Parathyroid adenoma (tissue), 2 donors: ENCODE measurements at regions not wholly inside any gene's neighbourhood (a gene's known extent, or its start where the extent isn't known, plus 50 kb on each side); places are given as distances from the start of the nearest gene placed in this dataset.

Experiments used
- H2AFZ ChIP-seq: fragments of 300-600 bp; sonication (generic); one replicate; pipeline ENCODE4 v1.7.0; 2017; ENCODE audit warnings: antibody characterized with exemption, mild to moderate bottlenecking
- H3K27ac ChIP-seq: fragments of 300-600 bp; sonication (generic); one replicate; pipeline ENCODE4 v1.7.0; 2017
- H3K27me3 ChIP-seq: fragments of 300-600 bp; sonication (generic); one replicate; pipeline ENCODE4 v1.7.0; 2017; ENCODE audit warnings: low read length; ENCODE audit not compliant: control insufficient read depth, insufficient read depth
- H3K36me3 ChIP-seq: fragments of 300-600 bp; sonication (generic); one replicate; pipeline ENCODE4 v1.7.0; 2017; ENCODE audit warnings: low read length; ENCODE audit not compliant: control insufficient read depth, insufficient read depth
- H3K4me1 ChIP-seq: fragments of 300-600 bp; sonication (generic); one replicate; pipeline ENCODE4 v1.7.0; 2017; ENCODE audit warnings: control low read depth
- H3K4me2 ChIP-seq: fragments of 300-600 bp; sonication (generic); one replicate; pipeline ENCODE4 v1.7.0; 2017; ENCODE audit warnings: low read length
- H3K4me3 ChIP-seq: fragments of 300-600 bp; sonication (generic); one replicate; pipeline ENCODE4 v1.7.0; 2017; ENCODE audit warnings: low read depth, low read length
- H3K79me2 ChIP-seq: fragments of 300-600 bp; sonication (generic); one replicate; pipeline ENCODE4 v1.7.0; 2017; ENCODE audit warnings: control low read depth
- H3K9ac ChIP-seq: fragments of 300-600 bp; sonication (generic); one replicate; pipeline ENCODE4 v1.7.0; 2017; ENCODE audit warnings: mild to moderate bottlenecking
- H3K9me3 ChIP-seq: fragments of 300-600 bp; sonication (generic); one replicate; pipeline ENCODE4 v1.7.0; 2017; ENCODE audit warnings: low read length; ENCODE audit not compliant: control insufficient read depth
- CTCF ChIP-seq: fragments of 300-600 bp; sonication (generic); IDR thresholded peaks from one replicate; pipeline ENCODE4 v1.7.0; 2017; ENCODE audit warnings: antibody characterized with exemption, mild to moderate bottlenecking
- donor health status: primary hyperparathyroidism.

DNA sequence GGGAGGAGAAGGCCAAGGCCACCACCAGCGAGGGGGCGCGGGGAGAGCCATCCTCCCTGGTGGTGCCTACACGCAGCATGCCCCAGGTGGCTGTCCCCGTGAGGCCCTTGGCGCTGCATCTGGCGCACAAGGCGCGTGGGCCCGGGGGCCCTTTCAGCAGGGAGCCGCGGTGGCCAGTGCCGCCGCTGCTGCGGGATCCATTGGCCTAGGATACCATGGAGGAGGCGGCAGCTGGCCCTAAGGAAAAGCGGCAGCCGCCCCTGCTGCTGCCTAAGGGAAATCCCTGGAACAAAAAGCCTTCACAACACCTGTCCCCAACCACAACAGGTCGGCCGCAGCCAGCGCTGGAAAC, 1059.6 kb downstream of the TECRL start:
- no peaks in the 10 kb centered on the region for H3K27me3 ChIP-seq
- no peak overlapping the region for H3K4me3 ChIP-seq
- H3K4me1 ChIP-seq: no peaks in the 10 kb centered on the region
- no peaks in the 10 kb centered on the region for H3K79me2 ChIP-seq
- no peaks in the 10 kb centered on the region for H3K9me3 ChIP-seq
- H3K27ac ChIP-seq: no peak overlapping the region
- TF ChIP-seq CTCF: no peak
- no peaks in the 10 kb centered on the region for H3K36me3 ChIP-seq
- H3K4me2 ChIP-seq: no peak overlapping the region
- H2AFZ ChIP-seq: no peak overlapping the region
- no peak overlapping the region for H3K9ac ChIP-seq

DNA sequence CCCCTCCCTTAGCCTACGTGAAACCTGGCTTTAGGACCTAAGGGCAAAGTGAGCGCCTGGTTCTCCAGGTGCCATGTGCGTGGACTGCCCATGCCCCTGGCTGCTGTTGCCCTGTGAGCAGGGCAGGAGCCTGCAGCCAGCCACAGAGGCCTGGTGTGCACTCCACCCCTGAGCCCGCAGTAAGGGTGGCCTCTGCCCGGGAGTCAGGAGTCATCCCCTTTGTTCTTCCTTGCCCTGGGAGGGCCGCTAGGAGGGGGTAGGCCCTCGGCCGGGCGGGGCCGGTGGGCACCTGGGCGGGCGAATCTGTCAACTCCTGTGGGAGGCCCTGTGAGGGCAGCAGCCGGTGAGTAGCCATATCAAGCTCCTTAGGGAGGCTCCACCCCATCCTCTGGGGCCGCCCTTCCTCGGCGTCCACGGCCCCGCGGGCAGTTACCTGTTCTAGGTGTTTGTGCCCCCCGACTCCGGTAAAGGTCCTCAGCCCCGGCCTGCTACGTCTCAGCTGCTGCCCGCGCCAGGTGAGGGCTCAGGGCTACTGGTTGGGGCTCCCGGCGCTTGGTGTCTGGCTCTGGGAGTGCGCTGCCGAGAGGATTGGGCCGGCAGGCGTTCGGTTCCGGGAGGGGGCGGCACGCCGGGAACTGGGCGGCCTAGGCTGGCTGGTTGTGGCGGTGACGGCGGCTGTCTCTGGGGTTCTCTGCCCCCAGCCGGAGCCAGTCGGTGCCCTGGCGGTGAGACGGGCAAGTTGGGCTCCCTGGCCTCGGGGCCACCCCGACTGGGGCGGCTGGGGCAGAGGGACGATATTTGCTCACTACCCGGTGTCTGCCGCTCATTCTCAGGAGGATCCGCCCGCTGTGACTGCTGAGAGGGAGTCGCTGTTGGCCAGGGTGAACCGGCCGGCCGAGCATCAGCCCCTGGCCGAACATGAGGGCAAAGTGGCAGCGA, 1060.2 kb downstream of the TECRL start:
- Histone ChIP-seq H2AFZ (no peak overlapping the region), H3K79me2 (no peaks in the 10 kb centered on the region), H3K9me3 (no peaks in the 10 kb centered on the region), H3K9ac (no peak overlapping the region), H3K4me1 (no peaks in the 10 kb centered on the region), H3K27me3 (no peaks in the 10 kb centered on the region), H3K36me3 (no peaks in the 10 kb centered on the region), H3K27ac (no peak overlapping the region), H3K4me2 (no peak overlapping the region), H3K4me3 (no peak overlapping the region)
- no peak for TF ChIP-seq CTCF

- no peak overlapping the region for H3K4me3 ChIP-seq
- no peak overlapping the region for H3K9ac ChIP-seq
- no peaks in the 10 kb centered on the region for H3K9me3 ChIP-seq
- H3K4me1 ChIP-seq: no peaks in the 10 kb centered on the region
- no peak overlapping the region for H2AFZ ChIP-seq
- no peak for TF ChIP-seq CTCF
- no peaks in the 10 kb centered on the region for H3K79me2 ChIP-seq
- no peaks in the 10 kb centered on the region for H3K27me3 ChIP-seq
- no peak overlapping the region for H3K4me2 ChIP-seq
- H3K36me3 ChIP-seq: no peaks in the 10 kb centered on the region
- H3K27ac ChIP-seq: no peak overlapping the region
Observed at GRCh38 chr4:63325140-63325539, 1084.1 kb downstream of the TECRL start.

GRCh38 chr4:63316633-63317032, 1092.6 kb downstream of the TECRL start:
- H3K27me3 ChIP-seq: no peaks in the 10 kb centered on the region
- no peak overlapping the region for H3K9ac ChIP-seq
- no peaks in the 10 kb centered on the region for H3K36me3 ChIP-seq
- no peaks in the 10 kb centered on the region for H3K79me2 ChIP-seq
- H3K9me3 ChIP-seq: no peaks in the 10 kb centered on the region
- H2AFZ ChIP-seq: no peak overlapping the region
- H3K27ac ChIP-seq: no peak overlapping the region
- no peak for TF ChIP-seq CTCF
- H3K4me1 ChIP-seq: no peaks in the 10 kb centered on the region
- no peak overlapping the region for H3K4me2 ChIP-seq
- H3K4me3 ChIP-seq: no peak overlapping the region

DNA sequence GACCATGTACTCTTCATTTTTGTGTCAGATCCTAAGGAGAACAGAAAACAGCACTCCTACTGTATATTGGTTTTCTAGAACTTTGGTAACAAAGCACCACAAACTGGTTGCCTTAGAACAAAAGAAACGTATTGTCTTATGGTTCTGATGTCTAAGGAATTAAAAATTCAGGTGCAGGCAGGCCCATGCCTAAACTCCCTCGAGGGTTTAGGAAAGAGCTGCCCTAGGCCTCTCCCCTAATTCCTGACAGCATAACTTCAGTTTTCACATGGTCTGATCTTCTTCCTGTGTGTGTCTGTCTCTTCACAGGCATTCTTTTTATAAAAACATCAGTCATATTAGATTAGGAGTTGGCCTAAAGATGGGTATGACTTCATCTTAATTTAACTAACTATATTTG, 1093.6 kb downstream of the TECRL start:
- Histone ChIP-seq H3K9me3 (no peaks in the 10 kb centered on the region), H3K4me1 (no peaks in the 10 kb centered on the region), H3K36me3 (no peaks in the 10 kb centered on the region), H2AFZ (no peak overlapping the region), H3K9ac (no peak overlapping the region), H3K4me2 (no peak overlapping the region), H3K79me2 (no peaks in the 10 kb centered on the region), H3K27me3 (no peaks in the 10 kb centered on the region), H3K27ac (no peak overlapping the region), H3K4me3 (no peak overlapping the region)
- TF ChIP-seq CTCF: no peak
